Peyer's patch (tissue), 4 donors: ENCODE measurements at regions not wholly inside any gene's neighbourhood (a gene's known extent, or its start where the extent isn't known, plus 50 kb on each side); places are given as distances from the start of the nearest gene placed in this dataset.

Source experiments
- DNase-seq, 3 donors: peaks; one replicate each; pipeline ENCODE4 v3.0.0-alpha.2; 2017 to 2019
- H3K27ac ChIP-seq, 4 donors: fragments of 200-600 bp; sonication (generic); one replicate each; pipeline ENCODE4 v1.5.1; 2016 to 2019
- H3K27me3 ChIP-seq, 2 donors: fragments of 200-600 bp; sonication (generic); one replicate each; pipeline ENCODE4 v1.5.1; 2019
- H3K36me3 ChIP-seq, 3 donors: fragments of 200-600 bp; sonication (generic); one replicate each; pipeline ENCODE4 v1.5.1; 2016 to 2019
- H3K4me1 ChIP-seq, 4 donors: fragments of 200-600 bp; sonication (generic); one replicate each; pipeline ENCODE4 v1.5.1; 2016 to 2019
- H3K4me3 ChIP-seq, 4 donors: fragments of 200-600 bp; sonication (generic); 1 replicate in 3 of 4; 2 replicates in 1 of 4; pipeline ENCODE4 v1.5.1; 2016 to 2019; ENCODE audit warnings: mild to moderate bottlenecking in 1 of 4
- H3K9me3 ChIP-seq, 4 donors: fragments of 200-600 bp; sonication (generic); one replicate each; pipeline ENCODE4 v1.5.1; 2016 to 2019; ENCODE audit warnings: mild to moderate bottlenecking in 1 of 4
- POLR2A ChIP-seq, 2 donors: fragments of 450-650 bp; IDR thresholded peaks; one replicate each; pipeline ENCODE4 v1.5.1; 2017; ENCODE audit warnings: antibody characterized with exemption in 2 of 2, mild to moderate bottlenecking in 2 of 2, moderate library complexity in 2 of 2
- TF ChIP-seq, protein P1 (sequence below), 6 experiments: fragments of 450-650 bp in 4 of 6; fragments of 200-600 bp in 2 of 6; sonication (generic) in 1 of 6; IDR thresholded peaks; one replicate each; pipeline ENCODE4 v1.5.1; 2017 to 2019; ENCODE audit warnings: antibody characterized with exemption in 6 of 6, mild to moderate bottlenecking in 3 of 6, moderate library complexity in 1 of 6

DNA sequence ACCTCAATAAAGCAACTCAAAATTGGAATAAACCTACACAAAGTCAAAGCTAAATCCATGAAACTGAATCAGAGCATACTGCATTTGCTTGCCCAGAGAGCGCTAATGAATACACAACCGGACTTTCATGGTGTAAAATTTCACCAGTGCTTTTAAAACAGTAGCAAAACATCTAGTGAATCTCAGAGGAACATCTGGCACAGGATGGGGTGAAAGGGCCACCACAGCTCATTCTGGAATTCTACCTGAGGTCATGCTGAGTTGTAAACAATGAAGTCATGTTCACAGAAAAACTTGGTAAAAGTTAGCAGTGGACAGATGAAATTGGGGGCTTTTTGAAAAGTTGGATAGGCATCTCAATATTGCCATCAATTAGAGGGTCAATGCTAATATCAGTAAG lies 125.6 kb upstream of the STXBP5 start:
- TF ChIP-seq, protein P1, sequence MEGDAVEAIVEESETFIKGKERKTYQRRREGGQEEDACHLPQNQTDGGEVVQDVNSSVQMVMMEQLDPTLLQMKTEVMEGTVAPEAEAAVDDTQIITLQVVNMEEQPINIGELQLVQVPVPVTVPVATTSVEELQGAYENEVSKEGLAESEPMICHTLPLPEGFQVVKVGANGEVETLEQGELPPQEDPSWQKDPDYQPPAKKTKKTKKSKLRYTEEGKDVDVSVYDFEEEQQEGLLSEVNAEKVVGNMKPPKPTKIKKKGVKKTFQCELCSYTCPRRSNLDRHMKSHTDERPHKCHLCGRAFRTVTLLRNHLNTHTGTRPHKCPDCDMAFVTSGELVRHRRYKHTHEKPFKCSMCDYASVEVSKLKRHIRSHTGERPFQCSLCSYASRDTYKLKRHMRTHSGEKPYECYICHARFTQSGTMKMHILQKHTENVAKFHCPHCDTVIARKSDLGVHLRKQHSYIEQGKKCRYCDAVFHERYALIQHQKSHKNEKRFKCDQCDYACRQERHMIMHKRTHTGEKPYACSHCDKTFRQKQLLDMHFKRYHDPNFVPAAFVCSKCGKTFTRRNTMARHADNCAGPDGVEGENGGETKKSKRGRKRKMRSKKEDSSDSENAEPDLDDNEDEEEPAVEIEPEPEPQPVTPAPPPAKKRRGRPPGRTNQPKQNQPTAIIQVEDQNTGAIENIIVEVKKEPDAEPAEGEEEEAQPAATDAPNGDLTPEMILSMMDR (IDR thresholded peaks at IDR 0.05) = no peak
- no peak for TF ChIP-seq POLR2A (IDR thresholded peaks at IDR 0.05)
- DNase-seq = no peak

DNA sequence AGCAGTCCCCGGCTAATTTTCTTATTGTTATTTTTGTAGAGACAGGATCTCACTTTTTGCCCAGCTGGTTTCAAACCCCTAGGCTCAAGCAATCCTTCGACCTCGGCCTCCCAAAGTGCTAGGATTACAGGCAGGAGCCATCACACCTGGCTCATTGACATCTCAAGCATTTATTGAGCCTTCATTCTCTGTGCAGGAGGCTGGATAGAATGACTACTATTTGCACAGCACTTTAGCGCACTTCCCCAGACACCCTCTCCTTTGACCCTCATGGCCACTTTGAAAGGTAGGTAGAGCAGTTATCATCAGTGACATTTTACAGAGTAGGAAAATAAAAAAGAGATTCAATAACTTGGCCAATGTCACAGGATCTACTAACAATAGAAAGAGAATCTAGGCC lies 124.0 kb upstream of the STXBP5 start:
- TF ChIP-seq POLR2A (IDR thresholded peaks at IDR 0.05) = no peak
- TF ChIP-seq, protein P1 (IDR thresholded peaks at IDR 0.05) = no peak
- no peaks in the 10 kb centered on the region for H3K36me3 ChIP-seq
- H3K9me3 ChIP-seq = no peaks in the 10 kb centered on the region
- H3K4me3 ChIP-seq = no peak overlapping the region
- no peak overlapping the region for H3K27ac ChIP-seq
- no peak for DNase-seq
- H3K27me3 ChIP-seq = no peaks in the 10 kb centered on the region
- no peaks in the 10 kb centered on the region for H3K4me1 ChIP-seq

More for the DNA sequence above, 125.6 kb upstream of the STXBP5 start:
- no peak overlapping the region for H3K4me3 ChIP-seq
- no peak overlapping the region for H3K27ac ChIP-seq
- no peaks in the 10 kb centered on the region for H3K36me3 ChIP-seq
- H3K9me3 ChIP-seq = no peaks in the 10 kb centered on the region
- H3K4me1 ChIP-seq = no peaks in the 10 kb centered on the region
- no peaks in the 10 kb centered on the region for H3K27me3 ChIP-seq

DNA sequence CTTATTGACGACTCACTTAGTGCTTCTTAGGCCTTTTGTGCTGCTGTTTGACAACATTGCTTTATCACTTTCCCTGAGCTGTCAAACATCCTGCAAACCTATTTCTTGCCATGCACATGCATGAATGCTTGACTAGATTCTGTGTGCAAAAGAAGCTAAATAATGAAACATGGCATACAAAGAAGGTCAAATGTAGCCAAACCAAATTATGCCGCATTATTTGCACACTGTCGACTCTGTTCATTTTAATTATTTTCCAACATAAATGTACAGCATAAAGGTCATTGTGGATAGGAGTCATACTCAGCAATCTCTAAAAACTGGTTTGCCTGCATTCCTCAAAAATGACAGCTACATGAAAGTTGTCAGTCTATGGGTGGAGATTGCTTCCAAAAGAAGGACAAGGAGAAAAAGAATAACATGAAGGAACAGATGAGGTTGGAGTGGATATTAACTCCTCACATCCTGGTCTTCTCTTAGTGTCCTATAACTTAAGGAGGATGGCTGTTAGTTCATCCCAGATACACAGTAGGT lies 123.1 kb upstream of the STXBP5 start:
- TF ChIP-seq POLR2A (IDR thresholded peaks at IDR 0.05) = no peak
- TF ChIP-seq, protein P1 (IDR thresholded peaks at IDR 0.05) = no peak
- Histone ChIP-seq H3K4me3 (no peak overlapping the region), H3K4me1 (no peaks in the 10 kb centered on the region), H3K9me3 (no peaks in the 10 kb centered on the region), H3K27ac (no peak overlapping the region), H3K36me3 (no peaks in the 10 kb centered on the region), H3K27me3 (no peaks in the 10 kb centered on the region)
- DNase-seq = no peak

DNA sequence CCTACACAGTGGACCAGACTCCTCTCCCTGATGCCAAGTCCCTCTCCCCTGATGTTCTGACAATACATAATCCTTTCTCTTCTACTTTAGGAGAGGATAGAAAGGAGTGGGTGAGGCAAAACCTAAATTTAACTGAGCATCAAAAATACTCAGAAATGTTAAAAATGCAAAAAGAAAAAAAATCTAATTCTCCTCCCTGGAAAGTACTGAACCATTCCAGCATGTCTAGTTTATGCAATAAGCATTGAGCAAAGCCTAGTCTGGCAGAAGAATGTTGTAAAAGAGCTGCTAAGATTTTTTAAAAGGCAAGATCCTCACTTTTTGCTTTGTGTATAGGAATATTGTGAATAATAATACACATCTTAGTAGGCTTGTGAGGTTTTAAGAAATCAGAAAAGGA lies 116.6 kb upstream of the STXBP5 start:
- no peaks in the 10 kb centered on the region for H3K27me3 ChIP-seq
- TF ChIP-seq POLR2A (IDR thresholded peaks at IDR 0.05) = no peak
- TF ChIP-seq, protein P1 (IDR thresholded peaks at IDR 0.05) = no peak
- H3K9me3 ChIP-seq = no peaks in the 10 kb centered on the region
- no peaks in the 10 kb centered on the region for H3K36me3 ChIP-seq
- no peak for DNase-seq
- no peak overlapping the region for H3K4me3 ChIP-seq
- H3K27ac ChIP-seq = no peak overlapping the region
- H3K4me1 ChIP-seq = no peaks in the 10 kb centered on the region

DNA sequence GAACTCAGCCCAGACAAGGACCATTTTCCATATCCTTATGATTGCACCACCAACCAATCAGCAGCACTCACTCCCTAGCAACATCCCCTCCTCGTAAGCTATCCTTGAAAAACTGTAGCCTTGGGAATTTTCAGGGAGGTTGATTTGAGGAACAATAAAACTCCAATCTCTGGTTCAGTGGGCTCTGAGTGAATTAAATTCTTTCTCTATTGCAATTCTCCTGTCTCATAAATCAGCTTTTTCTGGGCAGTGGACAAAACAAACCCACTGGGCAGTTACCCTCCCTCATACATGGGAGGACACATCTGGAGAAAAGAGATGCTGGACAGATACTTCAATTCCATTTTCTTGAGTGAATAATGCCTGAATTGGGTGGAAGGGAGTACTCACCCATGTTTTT lies 115.4 kb upstream of the STXBP5 start:
- Histone ChIP-seq H3K4me1 (no peaks in the 10 kb centered on the region), H3K4me3 (no peak overlapping the region), H3K27ac (no peak overlapping the region), H3K9me3 (no peaks in the 10 kb centered on the region), H3K27me3 (no peaks in the 10 kb centered on the region), H3K36me3 (no peaks in the 10 kb centered on the region)
- TF ChIP-seq POLR2A (IDR thresholded peaks at IDR 0.05) = no peak
- TF ChIP-seq, protein P1 (IDR thresholded peaks at IDR 0.05) = no peak
- no peak for DNase-seq

DNA sequence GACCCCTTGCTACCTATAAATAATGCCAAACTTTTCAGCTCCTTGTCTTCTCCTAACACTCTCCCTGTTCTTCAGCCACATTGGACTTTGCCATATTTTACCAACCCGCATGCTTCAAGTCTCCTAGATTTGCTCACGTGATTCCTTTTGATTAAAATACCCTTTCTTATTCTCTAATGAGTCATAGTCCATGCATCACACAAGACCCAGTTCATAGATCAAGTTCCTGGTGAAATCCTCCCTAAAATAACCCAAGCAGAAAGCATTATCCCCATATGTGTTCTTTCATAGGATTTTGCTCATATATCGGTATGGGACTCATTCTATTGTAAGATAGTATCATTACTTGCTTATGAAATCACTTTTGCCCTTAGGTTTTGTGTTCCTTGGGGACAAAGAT lies 108.9 kb upstream of the STXBP5 start:
- H3K4me3 ChIP-seq = no peak overlapping the region
- no peaks in the 10 kb centered on the region for H3K4me1 ChIP-seq
- no peaks in the 10 kb centered on the region for H3K36me3 ChIP-seq
- no peak for DNase-seq
- H3K9me3 ChIP-seq = no peaks in the 10 kb centered on the region
- H3K27me3 ChIP-seq = no peaks in the 10 kb centered on the region
- H3K27ac ChIP-seq = no peak overlapping the region
- TF ChIP-seq, protein P1 (IDR thresholded peaks at IDR 0.05) = no peak
- TF ChIP-seq POLR2A (IDR thresholded peaks at IDR 0.05) = no peak
